Keratinocyte (primary cell): ENCODE measurements at regions not wholly inside any gene's neighbourhood (a gene's known extent, or its start where the extent isn't known, plus 50 kb on each side); places are given as distances from the start of the nearest gene placed in this dataset.

ENCODE experiments used
- DNase-seq: peaks from one replicate; pipeline ENCODE4 v3.0.0-alpha.2; 2011; ENCODE audit warnings: low read depth, missing footprints, low spot score
- FAIRE-seq: peaks from 2 replicates; lab custom pipeline; 2011; peaks lifted over from hg19 to GRCh38; lab: Jason Lieb, UNC
- H2AFZ ChIP-seq: 2 replicates; pipeline ENCODE4 v1.6.0; 2012; ENCODE audit warnings: low read length, control low read depth, inconsistent platforms; ENCODE audit not compliant: control insufficient read depth
- H3K27ac ChIP-seq: 2 replicates; pipeline ENCODE4 v1.5.1; 2011; ENCODE audit warnings: low read length; ENCODE audit not compliant: control insufficient read depth, insufficient read depth
- H3K27me3 ChIP-seq: 3 replicates; pipeline ENCODE4 v1.6.0; 2011; ENCODE audit warnings: low read length; ENCODE audit not compliant: control insufficient read depth, insufficient read depth; ENCODE audit errors: extremely low read depth
- H3K36me3 ChIP-seq, 2 experiments: 2 replicates in 1 of 2; 3 replicates in 1 of 2; pipeline ENCODE4 v1.5.1; 2011; ENCODE audit warnings: low read length in 2 of 2, mild to moderate bottlenecking in 1 of 2; ENCODE audit not compliant: control insufficient read depth in 2 of 2, insufficient read depth in 2 of 2; ENCODE audit errors: extremely low read depth in 1 of 2
- H3K4me1 ChIP-seq: 3 replicates; pipeline ENCODE4 v1.5.1; 2011; ENCODE audit warnings: low read length; ENCODE audit not compliant: control insufficient read depth, insufficient read depth; ENCODE audit errors: extremely low read depth
- H3K4me2 ChIP-seq: 3 replicates; pipeline ENCODE4 v1.6.0; 2011; ENCODE audit warnings: low read depth, low read length; ENCODE audit not compliant: control insufficient read depth, insufficient read depth; ENCODE audit errors: extremely low read depth
- H3K4me3 ChIP-seq, 3 experiments: fragments of 200-600 bp in 1 of 3; sonication (generic) in 1 of 3; 2 replicates in 2 of 3; 3 replicates in 1 of 3; pipeline ENCODE4 v1.5.1; 2011 to 2016; ENCODE audit warnings: low read length in 3 of 3, mild to moderate bottlenecking in 3 of 3, control low read depth in 2 of 3, inconsistent platforms in 1 of 3, low read depth in 1 of 3, mixed read lengths in 1 of 3, mixed run types in 1 of 3, moderate library complexity in 1 of 3; ENCODE audit not compliant: control insufficient read depth in 2 of 3, insufficient read depth in 2 of 3; ENCODE audit errors: extremely low read depth in 1 of 3
- H3K79me2 ChIP-seq: 2 replicates; pipeline ENCODE4 v1.6.0; 2012; ENCODE audit warnings: low read length; ENCODE audit not compliant: control insufficient read depth, insufficient read depth
- H3K9ac ChIP-seq: 3 replicates; pipeline ENCODE4 v1.6.0; 2011; ENCODE audit warnings: low read length; ENCODE audit not compliant: control insufficient read depth, insufficient read depth; ENCODE audit errors: extremely low read depth
- H3K9me1 ChIP-seq: 3 replicates; pipeline ENCODE4 v1.6.0; 2011; ENCODE audit warnings: low read length; ENCODE audit not compliant: control insufficient read depth, insufficient read depth; ENCODE audit errors: extremely low read depth
- H3K9me3 ChIP-seq: 2 replicates; pipeline ENCODE4 v1.5.1; 2012; ENCODE audit warnings: low read depth, low read length; ENCODE audit not compliant: control insufficient read depth
- H4K20me1 ChIP-seq: 3 replicates; pipeline ENCODE4 v1.6.0; 2011; ENCODE audit warnings: low read length; ENCODE audit not compliant: control insufficient read depth, insufficient read depth; ENCODE audit errors: extremely low read depth
- EZH2 ChIP-seq: IDR thresholded peaks from one replicate; pipeline ENCODE4 v1.6.1; 2012; ENCODE audit warnings: inconsistent platforms, mild to moderate bottlenecking, low read length, moderate library complexity
- dilution Hi-C: fragments of 300-500 bp; cut with MboI; formaldehyde crosslinking; loops from one replicate; pipeline ENCODE4 v1.7.0; 2020; ENCODE audit warnings: low sequenced_read_pairs; ENCODE audit not compliant: extremely low pct_ligation_motif_present
- TF ChIP-seq, protein P1 (sequence below), 3 experiments: IDR thresholded peaks in 1 of 3; conservative IDR thresholded peaks in 1 of 3; optimal IDR thresholded peaks in 1 of 3; 2 replicates in 2 of 3; 3 replicates in 1 of 3; pipeline versions ENCODE3 to v1.5.1; 2011; ENCODE audit warnings: low read length in 3 of 3, mild to moderate bottlenecking in 3 of 3, moderate library complexity in 2 of 3, control low read depth in 1 of 3, inconsistent platforms in 1 of 3; ENCODE audit not compliant: insufficient read depth in 2 of 3; ENCODE audit errors: extremely low read depth in 1 of 3

DNA sequence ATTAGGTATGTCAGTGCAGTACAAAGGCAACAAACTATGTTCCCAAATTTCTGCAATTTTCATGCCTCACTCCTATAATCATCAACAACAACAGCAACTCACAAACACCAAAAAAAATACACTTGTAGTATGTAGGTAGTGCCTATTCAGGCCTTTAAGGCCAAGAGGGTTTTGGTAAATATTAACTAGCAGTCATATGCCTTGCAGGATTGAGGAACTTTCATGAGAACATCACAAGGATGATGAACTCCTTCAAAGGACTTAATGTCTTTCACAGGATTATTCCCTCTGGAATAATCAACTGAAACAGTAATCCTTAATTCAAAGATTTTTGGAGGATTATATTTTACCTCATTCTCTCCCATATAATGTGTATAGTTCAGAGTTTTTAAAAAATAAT, 293.8 kb downstream of the NOVA1 start:
- dilution Hi-C loops: no loop called here
- DNase-seq (no peak), FAIRE-seq (no peak)
- no peaks in the 10 kb centered on the region for H3K9me3 ChIP-seq
- H3K4me2 ChIP-seq: no peak overlapping the region
- TF ChIP-seq EZH2: no peak
- TF ChIP-seq, protein P1, sequence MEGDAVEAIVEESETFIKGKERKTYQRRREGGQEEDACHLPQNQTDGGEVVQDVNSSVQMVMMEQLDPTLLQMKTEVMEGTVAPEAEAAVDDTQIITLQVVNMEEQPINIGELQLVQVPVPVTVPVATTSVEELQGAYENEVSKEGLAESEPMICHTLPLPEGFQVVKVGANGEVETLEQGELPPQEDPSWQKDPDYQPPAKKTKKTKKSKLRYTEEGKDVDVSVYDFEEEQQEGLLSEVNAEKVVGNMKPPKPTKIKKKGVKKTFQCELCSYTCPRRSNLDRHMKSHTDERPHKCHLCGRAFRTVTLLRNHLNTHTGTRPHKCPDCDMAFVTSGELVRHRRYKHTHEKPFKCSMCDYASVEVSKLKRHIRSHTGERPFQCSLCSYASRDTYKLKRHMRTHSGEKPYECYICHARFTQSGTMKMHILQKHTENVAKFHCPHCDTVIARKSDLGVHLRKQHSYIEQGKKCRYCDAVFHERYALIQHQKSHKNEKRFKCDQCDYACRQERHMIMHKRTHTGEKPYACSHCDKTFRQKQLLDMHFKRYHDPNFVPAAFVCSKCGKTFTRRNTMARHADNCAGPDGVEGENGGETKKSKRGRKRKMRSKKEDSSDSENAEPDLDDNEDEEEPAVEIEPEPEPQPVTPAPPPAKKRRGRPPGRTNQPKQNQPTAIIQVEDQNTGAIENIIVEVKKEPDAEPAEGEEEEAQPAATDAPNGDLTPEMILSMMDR (optimal IDR thresholded peaks at IDR 0.05 in 1 of 3, IDR thresholded peaks at IDR 0.05 in 1 of 3, conservative IDR thresholded peaks at IDR 0.05 in 1 of 3; ENCODE audit: extremely low read depth in 1 of 3, insufficient read depth in 2 of 3, low read length in 3 of 3): no peak
- H3K27me3 ChIP-seq: no peaks in the 10 kb centered on the region
- no peaks in the 10 kb centered on the region for H3K4me1 ChIP-seq
- no peaks in the 10 kb centered on the region for H3K79me2 ChIP-seq
- H2AFZ ChIP-seq: no peak overlapping the region
- no peaks in the 10 kb centered on the region for H3K36me3 ChIP-seq
- H3K4me3 ChIP-seq: no peak overlapping the region
- H4K20me1 ChIP-seq: no peaks in the 10 kb centered on the region
- H3K27ac ChIP-seq: no peak overlapping the region
- no peaks in the 10 kb centered on the region for H3K9me1 ChIP-seq
- no peak overlapping the region for H3K9ac ChIP-seq

DNA sequence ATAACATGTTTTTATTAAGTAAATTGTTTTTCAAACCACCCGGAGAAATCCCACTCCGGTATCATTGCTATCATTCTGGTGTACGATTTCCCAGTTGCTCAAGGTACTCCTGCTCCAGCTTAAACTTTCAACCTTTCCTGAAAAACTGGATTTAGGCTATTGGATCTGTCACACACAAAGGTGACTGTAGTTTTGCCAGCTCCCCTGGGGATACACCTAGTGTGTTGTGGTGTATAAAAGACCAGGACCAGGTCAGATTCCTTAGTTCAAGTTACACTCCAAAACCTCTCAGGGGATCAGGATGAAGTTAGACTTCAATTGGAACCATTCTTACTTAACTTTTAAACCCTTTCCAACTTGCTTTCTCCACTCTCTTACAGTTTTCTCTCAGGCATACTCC, 303.9 kb downstream of the NOVA1 start:
- H3K9ac ChIP-seq: no peak overlapping the region
- no peaks in the 10 kb centered on the region for H3K27me3 ChIP-seq
- no peak overlapping the region for H3K27ac ChIP-seq
- no peaks in the 10 kb centered on the region for H3K4me1 ChIP-seq
- no peaks in the 10 kb centered on the region for H4K20me1 ChIP-seq
- TF ChIP-seq, protein P1 (optimal IDR thresholded peaks at IDR 0.05 in 1 of 3, IDR thresholded peaks at IDR 0.05 in 1 of 3, conservative IDR thresholded peaks at IDR 0.05 in 1 of 3; ENCODE audit: extremely low read depth in 1 of 3, insufficient read depth in 2 of 3, low read length in 3 of 3): no peak
- TF ChIP-seq EZH2: no peak
- no peak overlapping the region for H2AFZ ChIP-seq
- H3K9me1 ChIP-seq: no peaks in the 10 kb centered on the region
- no peaks in the 10 kb centered on the region for H3K36me3 ChIP-seq
- H3K4me3 ChIP-seq: no peak overlapping the region
- dilution Hi-C loops: no loop called here
- H3K4me2 ChIP-seq: no peak overlapping the region
- FAIRE-seq: no peak
- no peak for DNase-seq
- no peaks in the 10 kb centered on the region for H3K79me2 ChIP-seq
- H3K9me3 ChIP-seq: no peaks in the 10 kb centered on the region
